HG03354 (cell line): ENCODE measurements at regions not wholly inside any gene's neighbourhood (a gene's known extent, or its start where the extent isn't known, plus 50 kb on each side); places are given as distances from the start of the nearest gene placed in this dataset.

Experiments used
- ATAC-seq: cut with Tn5 transposase; IDR thresholded peaks from one replicate; pipeline ENCODE4 v1.9.1; 2021; ENCODE audit warnings: mild to moderate bottlenecking; ENCODE audit not compliant: unreplicated experiment, poor library complexity, severe bottlenecking

DNA sequence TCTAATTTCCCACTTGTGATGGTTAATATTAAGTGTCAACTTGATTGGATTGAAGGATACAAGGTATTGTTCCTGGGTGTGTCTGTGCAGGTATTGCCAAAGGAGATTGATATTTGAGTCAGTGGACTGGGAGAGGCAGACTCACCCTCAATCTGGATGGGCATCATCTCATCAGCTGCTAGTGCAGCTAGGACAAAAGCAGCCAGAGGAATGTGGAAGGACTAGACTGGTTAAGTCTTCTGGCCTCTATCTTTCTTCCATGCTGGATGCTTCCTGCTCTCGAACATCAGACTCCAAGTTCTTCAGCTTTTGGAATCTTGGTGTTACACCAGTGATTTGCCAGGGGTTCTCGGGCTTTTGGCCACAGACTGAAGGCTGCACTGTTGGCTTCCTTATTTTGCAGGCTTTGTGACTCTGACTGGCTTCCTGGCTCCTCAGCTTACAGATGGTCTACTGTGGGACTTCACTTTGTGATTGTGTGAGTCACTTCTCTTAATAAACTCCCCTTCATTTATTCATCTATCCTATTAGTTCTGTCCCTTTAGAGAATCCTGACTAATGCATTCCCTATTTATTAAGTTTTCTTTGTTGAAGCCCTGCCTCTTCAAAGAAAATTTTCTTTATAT lies 1087.5 kb upstream of the NXPH2 start:
- no peak for ATAC-seq

DNA sequence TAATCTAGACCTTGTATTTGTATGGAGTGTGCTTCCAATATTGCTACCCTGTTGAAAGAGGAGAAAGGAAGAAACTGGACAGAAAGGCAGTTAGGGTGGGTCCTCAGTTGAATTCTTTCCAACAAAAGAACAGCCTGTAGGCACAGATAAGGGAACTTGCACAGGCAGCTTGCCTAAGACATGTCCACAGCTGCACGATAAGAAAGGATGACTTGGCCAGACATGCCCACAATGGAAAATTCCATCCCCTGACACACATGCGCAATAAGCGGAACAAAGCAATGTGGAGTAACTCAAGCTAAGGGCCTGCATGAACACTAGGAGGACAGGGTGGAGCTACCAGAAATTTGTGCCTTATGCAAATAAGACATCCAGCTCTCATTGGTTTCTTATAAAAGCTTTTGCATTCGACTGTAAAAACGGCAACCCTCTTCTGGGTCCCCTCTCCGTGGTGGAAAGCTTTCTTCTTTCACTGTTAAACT lies 1084.7 kb upstream of the NXPH2 start:
- no peak for ATAC-seq

DNA sequence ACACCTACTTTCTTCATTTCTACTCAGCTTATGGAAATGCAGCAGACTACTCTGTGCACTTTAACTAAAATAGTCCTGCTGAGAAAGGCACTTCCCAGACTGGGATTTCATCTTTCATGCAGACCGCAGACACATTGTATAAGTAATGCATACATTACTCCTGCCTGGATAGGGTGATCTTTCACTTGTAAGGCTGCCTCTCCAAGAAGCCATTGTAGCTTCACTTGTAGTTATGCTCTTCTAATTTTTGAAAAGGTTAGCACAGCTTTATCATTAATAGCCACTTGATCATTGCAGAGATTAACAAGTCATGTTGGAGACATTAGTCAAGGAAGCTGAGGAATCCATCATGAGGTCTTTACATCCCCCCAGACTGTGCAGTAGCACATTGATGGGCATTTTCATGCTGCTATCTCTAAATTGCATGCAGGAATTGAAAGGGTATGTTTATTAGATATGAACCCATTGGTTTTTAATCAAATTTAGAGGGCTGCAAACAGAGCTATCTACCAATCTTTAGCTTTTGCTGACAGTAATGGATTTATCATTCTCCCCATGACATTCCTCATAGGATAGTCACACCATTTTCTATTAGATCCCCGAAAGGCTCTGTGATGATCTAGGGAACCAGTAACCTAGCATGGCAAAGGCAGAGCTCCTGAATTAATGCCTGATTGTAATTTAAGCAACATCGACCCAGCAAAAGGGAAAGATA lies 1074.7 kb upstream of the NXPH2 start:
- no peak for ATAC-seq

DNA sequence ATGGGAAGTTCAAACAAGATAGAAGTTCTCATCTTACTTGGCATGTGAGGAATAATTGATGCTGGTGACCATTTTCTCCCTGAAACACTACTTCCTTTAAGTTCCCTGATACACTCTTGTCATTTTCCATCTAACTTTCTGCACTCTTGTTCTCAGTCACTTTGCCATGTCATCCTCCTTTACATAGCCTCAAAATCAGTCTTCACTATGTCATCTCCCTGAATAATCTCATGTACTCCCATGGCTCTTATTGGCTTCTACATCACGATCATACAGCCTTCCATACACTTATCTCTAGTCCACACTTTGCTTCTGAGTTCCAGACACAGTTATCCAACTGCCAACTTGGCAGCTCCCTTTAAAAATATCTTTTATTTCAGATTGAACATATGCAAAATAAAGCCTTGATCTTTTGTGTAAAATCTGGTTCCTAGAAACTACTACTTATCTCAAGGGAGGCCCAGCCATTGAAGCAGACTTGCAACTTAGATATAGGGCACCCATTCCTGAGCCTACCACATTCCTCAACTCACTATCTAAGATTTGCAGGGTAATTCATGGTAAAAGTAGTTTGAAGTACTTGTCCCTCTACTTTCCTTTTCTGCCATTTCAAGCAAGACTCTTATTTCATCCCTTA lies 1070.2 kb upstream of the NXPH2 start:
- ATAC-seq = no peak

DNA sequence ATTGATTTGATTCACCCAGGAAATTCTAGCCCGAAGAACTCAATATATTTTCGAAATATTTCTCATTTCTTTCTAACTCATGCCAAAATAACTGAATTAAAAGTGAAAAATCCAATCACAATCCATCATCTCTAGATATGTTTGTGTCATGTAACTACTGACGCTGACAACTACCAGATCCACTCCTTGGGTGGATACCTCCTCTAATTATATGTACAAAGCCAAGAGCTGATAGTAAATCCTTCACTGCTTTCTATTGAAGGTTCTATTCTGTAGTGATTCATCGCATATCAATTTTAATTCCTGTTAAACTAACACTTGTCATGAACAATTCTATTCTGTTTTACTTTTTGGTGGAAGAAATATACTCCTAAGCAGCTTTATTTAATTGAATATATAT lies 1056.6 kb upstream of the NXPH2 start:
- no peak for ATAC-seq

DNA sequence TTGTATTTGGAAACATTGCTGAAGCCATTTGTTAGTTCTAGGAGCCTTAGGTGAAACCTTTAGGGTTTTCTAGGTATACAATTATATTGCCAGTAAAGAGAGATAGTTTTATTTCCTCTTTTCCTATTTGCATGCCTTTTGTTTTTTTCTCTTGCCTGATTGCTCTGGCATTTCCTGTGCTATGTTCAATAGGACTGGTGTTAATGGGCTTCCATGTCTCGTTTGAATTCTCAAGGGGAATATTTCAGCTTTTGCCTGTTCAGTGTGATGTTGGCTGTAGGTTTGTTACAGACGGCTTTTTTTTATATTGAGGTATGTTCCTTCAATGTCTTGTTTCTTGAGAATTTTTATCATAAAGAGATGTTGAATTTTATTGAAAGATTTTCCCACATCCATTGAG lies 1054.9 kb upstream of the NXPH2 start:
- no peak for ATAC-seq

DNA sequence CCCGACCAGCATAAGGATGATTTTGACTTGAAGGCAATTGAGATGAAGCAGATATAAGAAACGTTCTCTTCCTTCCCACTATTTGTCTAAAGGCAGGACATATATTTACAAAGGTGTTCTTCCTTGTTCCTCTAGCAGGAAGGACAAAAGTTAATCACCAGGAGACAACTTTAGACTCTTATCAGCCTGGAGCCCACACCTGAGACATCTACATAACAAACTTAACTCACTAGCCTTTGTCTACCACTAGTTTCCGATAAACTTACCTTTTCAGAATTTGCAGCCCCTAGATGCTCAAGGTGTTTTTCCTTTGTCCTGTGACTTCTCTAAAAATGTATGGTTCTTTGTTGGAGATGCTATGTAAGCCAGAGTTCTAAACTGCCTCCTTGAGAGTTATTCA lies 1047.8 kb upstream of the NXPH2 start:
- no peak for ATAC-seq

DNA sequence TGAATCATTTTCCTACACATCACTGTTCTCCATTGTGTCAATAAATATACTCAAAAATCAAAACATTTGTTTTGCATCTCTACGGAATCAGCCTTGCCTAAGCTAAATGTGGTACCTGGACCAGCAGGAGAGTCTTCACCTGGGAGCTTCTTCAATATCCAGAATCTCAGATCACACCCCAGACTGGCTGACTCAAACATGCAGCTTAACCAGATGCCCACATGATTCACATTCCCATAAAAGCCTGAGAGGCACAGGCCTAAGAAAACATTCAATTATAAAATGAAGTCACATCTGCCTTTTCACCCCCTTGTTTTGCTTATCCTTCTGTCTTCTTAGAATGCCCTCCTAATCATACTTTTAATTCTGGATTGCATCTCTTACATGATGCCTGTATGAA lies 1045.5 kb upstream of the NXPH2 start:
- no peak for ATAC-seq

DNA sequence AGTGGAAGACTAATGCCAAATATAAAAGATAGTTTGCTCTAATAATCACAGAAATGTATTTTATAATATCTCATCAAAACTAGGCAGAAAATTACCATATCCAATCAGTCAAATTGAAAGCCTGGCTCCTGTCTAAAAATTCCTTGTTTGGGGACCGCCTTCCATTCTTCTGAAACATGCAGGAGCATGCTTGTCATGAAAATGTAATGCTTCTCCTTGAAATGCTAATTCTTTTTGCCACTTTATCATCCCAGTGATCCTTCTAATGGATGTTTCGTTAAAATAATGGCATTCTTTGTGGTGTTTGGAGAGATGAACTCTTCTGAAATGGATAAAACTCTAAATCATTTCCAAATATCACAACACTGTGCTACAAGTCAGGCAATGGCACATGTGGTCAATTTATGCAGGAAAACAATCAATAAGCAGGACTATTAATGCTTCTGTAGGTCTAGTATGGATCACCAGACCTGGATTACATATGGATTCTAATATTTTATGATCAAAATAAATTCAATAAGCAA lies 1039.1 kb upstream of the NXPH2 start:
- no peak for ATAC-seq

DNA sequence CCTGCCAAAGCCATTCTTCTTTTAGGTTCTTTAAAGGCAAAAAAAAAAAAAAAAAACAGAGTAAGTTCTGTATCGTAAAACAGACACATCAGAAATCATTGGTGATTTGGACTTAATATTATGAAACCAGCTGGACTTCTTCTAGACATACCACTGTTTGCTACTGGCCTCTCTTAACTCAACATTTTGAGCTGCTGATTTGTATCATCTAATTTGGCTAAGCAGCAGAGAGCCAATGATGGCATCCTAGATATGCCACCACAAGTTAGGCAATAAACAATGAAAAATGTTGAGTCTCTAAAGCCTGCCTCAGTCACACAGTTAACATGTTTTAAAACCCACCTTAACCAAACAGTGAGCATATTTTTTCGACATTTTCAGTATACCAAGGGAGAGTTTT lies 1034.3 kb upstream of the NXPH2 start:
- ATAC-seq = no peak

DNA sequence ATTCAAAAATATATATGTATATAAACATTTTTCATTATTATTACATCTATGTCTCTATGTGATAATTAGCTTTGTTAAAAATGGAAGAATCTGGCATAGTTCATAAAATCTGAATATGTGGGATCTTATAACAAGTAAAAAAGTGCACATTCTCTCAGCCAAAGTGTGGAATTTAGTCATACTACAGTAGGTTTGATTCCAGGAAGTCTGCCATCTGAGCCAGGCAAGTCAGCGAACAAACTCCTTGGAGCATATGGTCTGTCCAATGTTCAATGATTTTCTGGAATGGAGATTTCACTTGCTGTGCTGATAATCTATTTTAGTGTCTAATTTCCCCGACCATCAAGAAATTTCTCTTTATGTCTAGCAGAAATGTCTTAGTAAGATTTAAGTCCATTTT lies 1033.2 kb upstream of the NXPH2 start:
- no peak for ATAC-seq

DNA sequence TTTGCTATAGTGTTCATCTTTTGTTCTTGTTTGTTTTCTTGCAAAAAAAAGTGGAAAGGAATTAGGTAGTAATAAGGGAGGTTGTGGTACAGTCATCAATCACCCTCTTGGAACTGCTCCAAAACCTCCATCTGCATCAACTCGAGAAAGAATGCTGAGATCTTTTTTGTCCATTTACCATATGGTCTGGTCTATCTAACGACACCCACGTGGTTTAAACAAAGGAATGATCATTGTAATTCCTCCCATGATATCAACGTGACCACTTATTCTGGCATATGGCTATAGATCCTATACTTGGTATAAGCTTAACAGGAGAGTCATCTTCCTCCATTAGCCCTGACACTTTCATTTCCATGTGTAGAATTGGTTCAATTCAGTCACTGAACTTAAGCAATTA lies 1025.3 kb upstream of the NXPH2 start:
- no peak for ATAC-seq

DNA sequence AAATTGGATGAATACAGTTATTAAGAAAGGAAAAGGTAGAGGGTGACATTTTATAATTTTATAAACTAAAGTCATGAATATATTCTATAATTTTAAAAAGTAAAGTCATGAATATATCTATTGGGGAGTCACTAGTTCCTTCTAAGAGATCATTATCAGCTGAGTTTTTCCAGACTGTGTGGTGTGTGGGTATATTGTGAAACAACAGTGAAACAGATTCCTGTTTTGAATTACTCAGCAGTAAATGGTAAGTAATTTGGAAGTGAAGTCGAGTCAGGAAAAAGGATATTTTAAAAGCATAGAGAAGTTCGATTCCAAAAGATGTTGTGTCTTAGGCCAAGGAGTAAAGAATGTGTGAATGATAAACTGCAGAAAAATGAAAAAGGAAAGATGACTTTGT lies 1018.2 kb upstream of the NXPH2 start:
- no peak for ATAC-seq

DNA sequence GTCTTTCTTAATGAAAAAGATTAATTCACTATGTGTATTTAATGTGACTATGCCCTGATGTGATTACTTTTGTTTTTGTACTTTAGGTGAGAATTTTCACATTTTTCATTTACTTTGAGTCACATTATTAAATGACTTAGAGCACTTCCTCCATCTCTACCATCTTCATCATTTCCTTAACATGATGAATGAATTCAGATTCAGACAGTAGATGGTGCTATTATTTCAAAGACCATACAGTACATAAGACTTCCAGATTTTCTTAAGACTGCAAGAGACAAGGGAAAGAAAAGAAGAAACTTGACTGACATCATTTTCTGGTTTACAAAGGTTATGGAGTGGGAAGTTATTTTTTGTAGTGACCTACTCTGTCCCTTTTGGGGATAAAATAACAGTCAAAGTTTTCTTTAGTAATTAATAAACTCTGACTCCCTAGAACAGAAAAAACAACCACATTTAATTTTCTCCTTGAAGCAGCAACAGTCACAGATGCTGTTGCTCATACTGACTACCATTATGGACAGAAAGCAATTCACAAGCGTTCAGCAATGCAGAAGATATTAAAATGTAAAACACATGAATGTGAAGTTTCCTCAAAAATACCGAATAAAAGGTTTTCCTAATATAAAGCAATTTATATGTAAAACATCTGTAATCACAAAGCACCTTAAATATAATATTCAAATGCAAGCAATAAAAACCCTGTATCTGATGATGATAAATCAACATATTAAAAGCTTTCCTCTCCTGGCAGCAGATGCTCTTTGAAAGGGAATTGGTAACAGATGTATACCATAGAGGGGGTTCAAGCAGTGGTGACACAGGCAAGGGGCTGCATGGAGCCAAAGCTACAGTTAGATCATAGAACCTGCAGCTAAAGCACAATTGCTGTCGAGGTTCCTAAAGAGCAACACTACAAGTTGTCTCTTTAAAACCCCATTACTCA lies 1010.9 kb upstream of the NXPH2 start:
- ATAC-seq = no peak

DNA sequence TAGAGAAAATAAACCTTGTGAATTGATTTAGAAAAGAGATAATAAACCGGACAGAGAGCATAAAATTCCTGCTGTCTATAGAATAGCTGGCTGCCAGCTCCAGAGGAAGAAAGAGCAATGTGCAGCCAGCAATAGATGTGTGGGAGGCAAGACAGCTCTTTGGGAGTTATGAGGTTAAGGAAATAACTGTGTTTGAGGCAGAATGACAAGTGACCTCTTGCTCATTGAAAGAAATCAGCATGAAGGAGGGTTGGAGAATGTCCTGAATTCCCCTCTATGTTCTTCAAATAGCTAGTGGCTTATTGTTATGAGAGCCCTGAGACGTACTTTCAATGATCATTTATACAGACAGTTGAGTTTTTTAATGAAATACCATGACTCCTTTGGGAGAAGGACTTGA lies 1009.9 kb upstream of the NXPH2 start:
- ATAC-seq = no peak

DNA sequence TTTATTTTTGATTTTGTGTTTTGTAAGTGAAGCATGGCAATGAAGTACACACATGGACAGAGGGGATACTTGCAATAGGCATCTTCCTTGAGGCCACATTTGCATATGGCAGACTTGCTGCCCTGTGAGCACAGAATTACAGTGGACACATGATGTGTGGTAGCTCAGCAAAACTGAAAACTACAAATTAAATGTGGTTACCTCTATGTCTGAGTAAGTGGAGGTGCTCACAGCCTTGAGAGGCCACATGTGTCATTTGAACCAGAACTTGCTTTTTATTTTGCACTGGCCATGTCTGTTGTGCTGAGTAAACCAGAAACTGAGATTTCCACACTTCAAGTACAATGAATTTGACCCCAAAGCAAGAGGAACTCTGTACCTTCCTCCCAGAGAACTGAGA lies 998.5 kb upstream of the NXPH2 start:
- ATAC-seq = no peak

DNA sequence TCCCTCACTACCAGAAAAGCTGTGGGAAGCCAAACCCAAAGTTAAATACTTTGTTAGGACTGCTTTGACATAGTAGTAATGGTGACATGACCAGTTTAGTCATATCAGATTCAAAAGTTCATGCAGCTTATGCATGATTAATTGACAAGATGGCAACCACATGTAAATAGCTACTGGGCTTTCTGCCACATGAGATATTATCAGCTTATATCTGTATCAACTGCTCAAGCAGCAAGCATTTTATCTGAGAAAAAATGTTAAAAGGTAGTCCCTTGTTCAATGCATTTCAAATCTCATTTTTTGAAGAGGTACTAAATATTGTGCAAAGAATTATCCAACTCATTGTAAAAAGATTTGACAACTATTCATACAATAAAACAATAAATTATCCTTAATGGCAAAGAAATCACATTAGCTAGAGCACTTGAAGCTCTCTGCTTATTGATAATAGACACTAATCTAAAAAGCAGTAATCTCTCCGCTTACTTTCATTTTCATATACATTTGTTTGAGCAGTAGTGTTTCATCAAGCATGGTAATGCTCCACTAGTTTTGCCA lies 993.6 kb upstream of the NXPH2 start:
- ATAC-seq = no peak

DNA sequence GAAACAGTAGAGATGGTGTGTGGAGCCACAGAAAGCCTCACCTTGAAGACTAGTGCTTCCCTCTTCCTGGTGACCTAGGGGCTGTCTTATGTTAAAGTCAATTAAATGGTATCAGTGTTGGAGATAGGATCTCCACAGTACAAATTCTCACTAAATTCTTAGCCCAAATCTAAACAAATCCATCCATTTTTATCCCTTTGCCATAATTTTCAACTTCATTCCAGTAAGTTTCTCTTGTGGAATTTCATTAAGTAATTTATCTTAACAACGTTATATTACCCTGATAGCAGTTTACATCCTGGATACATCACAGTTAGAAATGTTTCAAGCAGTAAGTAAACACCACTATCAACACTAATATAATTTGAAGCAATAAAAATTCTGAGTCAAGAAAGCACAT lies 989.4 kb upstream of the NXPH2 start:
- ATAC-seq = no peak

DNA sequence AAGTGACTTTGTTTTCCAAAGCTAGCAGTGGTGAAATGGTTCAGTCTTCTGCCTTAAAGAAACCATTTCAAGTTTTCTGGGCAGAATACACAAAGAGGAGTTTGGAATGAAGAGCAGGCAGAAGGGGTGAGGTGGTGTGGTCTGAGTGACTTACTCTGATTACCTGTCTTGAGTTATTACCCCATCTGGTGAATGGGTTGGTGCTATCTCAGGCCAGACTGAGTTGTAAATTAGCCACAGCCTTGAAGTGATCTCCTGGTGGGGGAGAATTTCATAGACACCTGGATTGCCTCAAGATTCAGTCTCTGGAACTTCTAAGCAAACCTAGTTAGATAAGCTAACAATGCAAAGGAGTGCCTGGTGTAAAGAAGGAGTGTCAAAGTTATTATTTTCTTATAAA lies 983.5 kb upstream of the NXPH2 start:
- ATAC-seq = no peak
